Activated naive CD8-positive, alpha-beta T cell treated with anti-CD3 and anti-CD28 coated beads, Interleukin-2, amount 50 U/mL, for 16 hours (primary cell): ENCODE measurements at regions not wholly inside any gene's neighbourhood (a gene's known extent, or its start where the extent isn't known, plus 50 kb on each side); places are given as distances from the start of the nearest gene placed in this dataset.

ENCODE experiments used
- DNase-seq: peaks from one replicate; pipeline ENCODE4 v3.0.0-alpha.2; 2020; ENCODE audit warnings: low read depth, low spot score

GRCh38 chr2:42901076-42901640, 108.8 kb upstream of the HAAO start:
- DNase-seq, result no peak

DNA sequence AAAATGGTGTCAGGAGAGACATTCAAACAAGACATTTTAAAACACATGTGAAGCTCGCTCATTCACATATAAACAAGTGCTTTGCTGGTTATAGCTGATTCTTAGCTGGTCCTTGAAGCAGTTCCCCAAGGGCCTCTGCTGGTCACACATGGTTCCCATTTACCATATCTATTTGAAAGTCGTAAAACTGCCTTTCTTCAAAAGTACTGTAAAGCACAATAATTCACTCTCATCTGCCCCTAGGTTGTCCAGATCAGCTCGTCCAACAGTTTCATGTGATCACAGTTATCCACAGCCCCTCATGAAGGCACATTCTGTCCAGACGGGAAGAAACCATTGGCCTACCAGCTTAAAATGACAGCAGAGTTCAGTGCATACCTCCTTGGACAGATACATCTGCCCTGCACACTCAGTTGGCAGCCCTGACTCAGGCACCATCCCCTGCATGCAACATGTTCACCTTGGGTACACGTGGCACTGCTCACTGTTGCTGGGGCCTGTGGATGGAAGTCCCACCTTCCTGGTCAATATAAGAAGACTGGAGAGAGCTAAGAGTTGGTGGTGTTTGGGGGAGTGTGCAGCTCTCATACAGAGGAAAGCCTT, 108.0 kb upstream of the HAAO start:
- DNase-seq, result no peak

GRCh38 chr2:42897358-42897757, 105.0 kb upstream of the HAAO start:
- no peak for DNase-seq

GRCh38 chr2:42895791-42896135, 103.4 kb upstream of the HAAO start:
- no peak for DNase-seq

DNA sequence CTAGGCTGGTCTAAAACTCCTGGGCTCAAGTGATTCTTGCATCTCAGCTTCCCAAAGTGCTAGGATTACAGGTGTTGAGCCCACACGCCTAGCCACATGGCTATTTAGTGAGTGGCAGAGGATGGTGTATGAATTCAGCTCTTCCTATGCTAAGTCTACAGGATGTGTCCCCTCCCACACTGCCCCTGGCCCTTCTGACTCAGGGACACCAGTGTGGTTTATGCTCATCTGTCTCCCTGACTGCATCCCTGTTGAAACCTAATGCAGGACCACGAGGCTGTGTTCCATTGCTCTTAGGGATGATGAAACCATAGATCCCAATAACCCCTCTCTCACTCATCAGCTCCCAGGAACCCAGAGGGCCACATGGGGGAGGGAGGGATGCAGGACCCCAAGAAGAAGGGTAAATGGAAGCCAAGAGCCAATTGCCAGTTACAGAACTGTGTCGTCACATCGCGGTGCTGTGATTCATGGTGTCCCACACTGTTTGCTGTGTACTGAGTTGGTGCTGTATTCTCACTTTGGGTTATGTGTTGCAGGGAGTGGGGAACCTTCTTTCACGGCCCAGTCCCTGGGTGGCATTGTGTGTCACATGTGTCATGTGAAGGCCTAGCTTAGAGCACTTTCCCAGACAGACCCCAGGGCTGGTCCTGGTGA, 102.9 kb upstream of the HAAO start:
- no peak for DNase-seq

DNA sequence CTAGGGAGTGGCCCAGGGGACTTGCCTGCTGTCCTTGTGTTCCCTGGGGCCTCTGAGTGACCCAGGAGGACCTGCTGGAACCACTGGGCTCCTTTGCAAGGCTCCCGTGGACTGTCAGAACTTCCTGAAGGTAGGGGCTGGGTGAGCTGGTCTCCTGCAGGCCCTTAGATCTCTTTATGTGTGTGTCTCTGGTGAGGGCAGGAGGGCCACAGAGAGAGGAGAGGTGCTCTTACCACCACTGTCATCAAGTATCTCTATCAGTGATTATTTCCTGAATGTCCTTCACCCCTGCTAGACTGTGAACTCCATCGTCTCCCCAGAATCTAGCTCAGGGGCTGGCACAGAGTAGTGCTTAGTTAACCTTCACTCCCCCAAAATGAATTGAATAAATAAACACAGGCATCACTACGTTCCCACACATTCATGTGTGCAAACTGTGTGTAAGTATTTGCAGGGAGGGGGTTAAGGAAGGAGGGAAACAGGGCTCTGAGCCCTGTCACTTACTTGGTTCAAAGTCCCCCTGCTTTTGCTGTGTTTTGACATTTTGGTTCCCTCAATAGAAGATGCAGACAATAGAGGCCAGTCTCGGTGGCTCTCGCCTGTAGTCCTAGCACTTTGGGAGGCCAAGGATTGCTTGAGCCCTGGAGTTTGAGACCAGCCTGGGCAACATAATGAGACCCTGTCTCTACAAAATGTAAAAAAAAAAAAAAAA, 100.8 kb upstream of the HAAO start:
- no peak for DNase-seq

DNA sequence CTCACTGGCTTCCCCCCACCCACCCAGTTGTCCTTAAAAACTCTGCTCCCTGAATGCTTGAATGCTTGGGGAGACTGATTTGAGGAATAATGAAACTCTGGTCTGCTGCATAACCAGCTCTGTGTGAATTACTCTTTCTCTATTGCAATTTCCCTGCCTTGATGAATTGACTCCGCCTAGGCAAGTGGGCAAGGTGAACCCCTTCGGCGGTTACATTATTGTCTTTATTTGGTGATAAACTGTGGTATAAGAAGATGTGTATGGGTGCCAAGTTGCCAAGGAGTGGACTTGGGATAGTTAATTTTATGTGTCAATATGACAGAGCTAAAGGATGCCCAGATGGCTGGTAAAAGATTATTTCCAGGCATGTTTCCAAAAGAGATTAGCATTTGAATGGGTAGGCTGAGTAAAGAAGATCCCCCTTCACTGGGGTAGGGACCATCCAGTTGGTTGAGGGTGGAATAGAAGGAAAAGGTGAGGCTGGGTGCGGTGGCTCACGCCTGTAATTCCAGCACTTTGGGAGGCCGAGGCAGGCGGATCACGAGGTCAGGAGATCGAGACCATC, 98.5 kb upstream of the HAAO start:
- no peak for DNase-seq

GRCh38 chr2:42888321-42889245, 96.2 kb upstream of the HAAO start:
- no peak for DNase-seq

- no peak for DNase-seq
These were observed 94.5 kb upstream of the HAAO start for GRCh38 chr2:42886921-42887320.

DNA sequence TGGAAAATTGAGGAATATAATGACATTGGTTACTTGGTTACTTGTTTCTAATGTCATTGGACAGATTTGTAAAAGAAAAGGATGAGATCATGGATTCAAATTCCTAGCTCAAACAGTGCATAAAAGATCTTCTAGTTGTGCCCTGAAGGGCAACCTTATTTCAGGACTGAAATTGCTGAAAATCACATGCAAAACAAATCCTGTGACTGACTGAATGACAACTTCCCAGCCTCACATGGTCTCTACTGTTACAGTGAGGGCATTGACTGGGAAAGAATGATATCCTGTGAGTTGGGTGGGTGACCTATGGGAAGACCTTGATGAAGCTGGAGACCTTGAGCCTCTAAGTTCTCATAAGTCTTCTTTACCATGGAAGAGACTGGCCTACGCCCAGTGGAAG, 90.4 kb upstream of the HAAO start:
- no peak for DNase-seq

DNA sequence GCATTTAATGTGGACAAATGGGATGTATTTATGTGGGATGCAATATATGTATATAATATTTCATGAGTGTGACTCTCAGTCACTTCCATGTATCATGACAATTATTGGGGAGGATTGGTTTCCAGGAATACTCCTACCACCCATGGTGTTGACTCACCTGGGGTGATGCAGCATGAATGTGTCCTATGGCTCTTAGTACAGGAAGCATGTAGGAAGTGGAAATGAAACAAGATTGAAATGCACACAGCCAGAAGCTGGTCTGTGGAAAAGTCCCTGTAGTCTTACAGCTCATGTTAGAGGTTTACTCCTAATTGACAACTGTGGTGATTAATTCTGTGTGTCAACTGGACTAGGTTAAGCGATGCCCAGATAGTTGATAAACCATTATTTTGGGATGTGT, 89.3 kb upstream of the HAAO start:
- DNase-seq, result no peak

DNA sequence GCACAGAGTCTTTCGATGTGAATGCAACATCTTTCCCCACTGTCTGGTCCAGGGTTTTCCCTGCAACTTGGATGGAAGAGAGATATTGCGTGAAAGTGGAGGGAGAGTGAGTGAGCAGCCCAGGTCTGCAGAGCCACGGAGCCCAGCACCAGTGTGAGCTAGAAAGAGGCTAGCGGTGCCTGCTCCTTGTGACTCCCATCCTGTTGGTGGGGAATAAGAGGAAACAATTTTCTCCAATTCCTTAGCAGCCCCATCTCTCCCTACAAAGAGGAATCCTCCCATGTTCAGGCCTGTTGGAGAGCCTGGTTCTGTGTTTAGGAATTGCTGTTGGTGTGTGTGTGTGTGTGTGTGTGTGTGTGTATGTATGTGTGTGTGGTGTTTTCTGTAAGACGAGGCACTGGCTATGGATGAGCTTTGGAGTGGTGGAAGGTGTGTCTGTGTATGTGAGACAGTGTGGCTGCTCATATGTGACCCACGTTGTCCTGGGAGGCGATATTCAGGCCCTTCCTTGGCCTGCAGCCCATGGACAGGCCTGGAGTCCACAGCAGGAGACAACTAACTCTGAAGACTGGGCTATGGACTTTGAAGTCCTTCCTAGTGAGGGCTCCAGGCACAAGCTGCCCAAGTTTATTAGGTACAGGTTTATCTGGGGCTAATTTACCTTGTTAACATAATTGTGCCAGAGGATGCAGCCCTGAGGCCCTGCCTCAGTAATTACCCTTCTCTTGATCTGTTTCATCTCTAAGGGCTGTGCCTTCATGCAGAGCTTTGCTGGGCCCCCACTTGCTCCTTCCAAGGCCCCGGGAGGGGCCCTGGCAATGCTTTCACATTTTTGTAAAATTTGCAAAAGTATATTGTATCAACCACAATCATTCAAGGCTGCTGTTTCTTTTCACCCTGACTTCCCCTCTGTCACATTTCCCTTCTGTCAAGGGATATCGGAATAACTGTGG, 88.6 kb upstream of the HAAO start:
- DNase-seq, result no peak

- no peak for DNase-seq
These were observed 87.7 kb upstream of the HAAO start for GRCh38 chr2:42879913-42880737.

DNA sequence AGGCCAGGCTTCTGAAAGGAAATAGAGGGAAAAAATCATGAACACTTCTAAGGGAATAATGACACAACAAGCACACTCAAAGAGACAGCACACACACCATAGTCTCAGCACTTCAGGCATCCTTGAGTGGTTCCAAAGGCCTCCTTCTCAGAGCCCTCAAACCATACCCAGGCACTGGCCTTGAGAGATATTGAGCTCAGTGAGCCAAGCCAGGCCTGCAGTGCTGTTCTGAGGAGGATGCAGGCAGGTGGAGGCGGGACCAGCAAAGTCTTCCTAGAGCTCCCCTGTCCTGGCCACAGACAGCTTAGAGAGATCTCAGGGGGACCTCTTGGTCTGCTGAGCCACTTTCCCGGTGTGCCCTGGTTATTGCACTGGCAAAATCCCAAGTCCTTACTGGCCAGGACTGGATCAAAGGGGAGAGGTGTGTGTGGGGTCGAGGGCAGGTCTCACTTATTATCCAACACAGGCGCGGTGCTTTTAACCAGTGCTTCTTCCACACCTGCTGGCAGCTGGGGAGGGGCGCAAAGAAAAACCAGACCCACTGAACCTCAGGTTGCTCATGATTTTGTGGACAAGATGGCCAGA, 86.8 kb upstream of the HAAO start:
- DNase-seq, result no peak

DNA sequence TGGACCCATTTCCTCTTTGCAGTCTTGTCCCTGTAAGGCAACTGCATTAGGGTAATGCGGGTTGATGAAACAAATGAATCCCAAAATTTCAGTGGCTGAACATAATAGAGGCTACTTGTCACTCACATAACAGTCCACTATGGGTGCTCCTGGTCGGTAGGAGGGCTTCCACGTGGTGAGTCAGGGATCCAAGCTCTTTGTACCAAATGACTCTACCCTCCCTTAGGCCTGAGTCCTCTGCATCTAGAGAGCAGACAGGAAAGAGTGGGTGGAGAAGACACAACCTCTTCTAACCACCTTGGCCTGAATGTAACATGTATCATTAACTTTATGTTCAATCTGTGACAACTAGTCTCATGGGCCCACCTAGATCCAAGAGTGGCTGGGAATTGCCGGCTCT, 86.2 kb upstream of the HAAO start:
- no peak for DNase-seq

- no peak for DNase-seq
These were observed 85.6 kb upstream of the HAAO start for GRCh38 chr2:42877936-42878335.

GRCh38 chr2:42877511-42877910, 85.1 kb upstream of the HAAO start:
- DNase-seq, result no peak

- DNase-seq, result no peak
These were observed 84.0 kb upstream of the HAAO start for GRCh38 chr2:42876326-42876751.

- DNase-seq, result no peak
These were observed 83.5 kb upstream of the HAAO start for GRCh38 chr2:42875880-42876279.
